Kidney (tissue), 13 donors: ENCODE measurements at regions not wholly inside any gene's neighbourhood (a gene's known extent, or its start where the extent isn't known, plus 50 kb on each side); places are given as distances from the start of the nearest gene placed in this dataset.

ENCODE experiments used
- DNase-seq, 5 donors: peaks; one replicate each; pipeline ENCODE4 v3.0.0-alpha.2; 2013 to 2020
- FAIRE-seq: peaks from 2 replicates; lab custom pipeline; 2012; peaks lifted over from hg19 to GRCh38; lab: Jason Lieb, UNC
- H3K27ac ChIP-seq, 2 donors: one replicate each; pipeline ENCODE4 v1.7.0; 2013; ENCODE audit warnings: low read depth in 2 of 2, low read length in 2 of 2, inconsistent platforms in 1 of 2
- H3K27me3 ChIP-seq: one replicate; pipeline ENCODE4 v1.7.1; 2013; ENCODE audit warnings: low read length, inconsistent platforms; ENCODE audit not compliant: control insufficient read depth, insufficient read depth
- H3K36me3 ChIP-seq, 3 donors: one replicate each; pipeline versions ENCODE4 v1.7.0 to v1.7.1; 2013; ENCODE audit warnings: low read length in 3 of 3, control low read depth in 1 of 3, inconsistent platforms in 1 of 3; ENCODE audit not compliant: insufficient read depth in 3 of 3, control insufficient read depth in 2 of 3
- H3K4me1 ChIP-seq, 3 donors: one replicate each; pipeline versions ENCODE4 v1.7.0 to v1.7.1; 2013; ENCODE audit warnings: low read length in 3 of 3, inconsistent platforms in 1 of 3, low read depth in 1 of 3; ENCODE audit not compliant: control insufficient read depth in 2 of 3, insufficient read depth in 2 of 3
- H3K4me3 ChIP-seq, 3 donors: one replicate each; pipeline versions ENCODE4 v1.7.0 to v1.8.1; 2013; ENCODE audit warnings: low read length in 3 of 3, control low read depth in 1 of 3, inconsistent platforms in 1 of 3
- H3K9ac ChIP-seq, 3 donors: one replicate each; pipeline versions ENCODE4 v1.7.0 to v1.7.1; 2013; ENCODE audit warnings: low read length in 3 of 3, control low read depth in 1 of 3, inconsistent platforms in 1 of 3
- H3K9me3 ChIP-seq, 3 donors: one replicate each; pipeline versions ENCODE4 v1.7.0 to v1.7.1; 2013; ENCODE audit warnings: low read length in 3 of 3, control low read depth in 1 of 3, inconsistent platforms in 1 of 3; ENCODE audit not compliant: control insufficient read depth in 2 of 3, insufficient read depth in 1 of 3
- intact Hi-C: fragments of 100-400 bp; cut with DNase I; formaldehyde crosslinking; loops from one replicate; pipeline ENCODE4 v1.11.1; 2022
- TF ChIP-seq, protein P1 (sequence below): IDR thresholded peaks from 3 replicates; pipeline ENCODE4 v1.5.1; 2012; ENCODE audit warnings: mild to moderate bottlenecking, moderate library complexity, borderline replicate concordance; ENCODE audit not compliant: insufficient read depth; ENCODE audit errors: extremely low read depth
- donor health status: control.
- donor health status: control.
- donor health status: control.
- donor health status: control.
- donor health status: control.
- donor health status: DM: yes; HTN: yes; CAD: no.
- donor health status: Normal renal cell carcinoma (clear cell type).

DNA sequence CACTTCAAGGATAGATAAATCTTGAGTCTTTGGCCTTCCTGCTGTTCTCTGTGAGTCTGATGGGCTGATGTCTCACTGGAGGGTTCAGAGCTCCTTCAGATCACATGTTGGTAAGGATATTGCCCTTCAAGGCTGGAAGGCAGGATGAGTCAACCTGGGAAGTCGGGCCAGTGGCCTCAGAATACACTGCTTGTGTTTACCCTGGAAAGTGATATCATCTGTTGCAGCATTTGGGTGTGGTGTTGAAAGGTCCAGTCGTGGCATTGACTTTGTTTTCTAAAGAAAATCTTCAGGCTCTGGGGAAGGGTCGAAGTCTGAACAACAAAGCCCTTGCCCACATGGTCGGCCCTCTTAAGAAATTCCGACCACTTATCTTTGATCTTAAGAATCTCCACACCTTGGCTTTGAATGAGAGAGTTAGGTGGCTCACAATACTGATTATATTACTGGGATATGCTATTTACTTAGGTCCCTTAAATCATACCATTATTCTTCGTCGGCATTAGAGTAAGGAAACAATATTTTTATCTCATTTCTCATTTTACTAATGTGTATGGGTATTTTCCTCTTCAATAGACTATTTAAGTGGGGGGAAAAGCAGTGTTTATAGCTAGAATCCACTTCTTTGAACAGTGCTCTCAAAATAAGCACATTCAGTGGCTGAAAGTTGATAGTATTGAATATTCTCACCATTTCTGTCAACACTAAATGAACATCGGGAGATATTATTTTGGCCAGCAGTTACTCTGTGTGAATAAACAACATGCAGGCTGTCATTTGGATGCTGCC lies 303.9 kb upstream of the RASGRP1 start:
- H3K36me3 ChIP-seq = no peaks in the 10 kb centered on the region
- H3K9ac ChIP-seq = no peak overlapping the region
- no peak overlapping the region for H3K27ac ChIP-seq
- intact Hi-C loops = no loop called here
- TF ChIP-seq, protein P1, sequence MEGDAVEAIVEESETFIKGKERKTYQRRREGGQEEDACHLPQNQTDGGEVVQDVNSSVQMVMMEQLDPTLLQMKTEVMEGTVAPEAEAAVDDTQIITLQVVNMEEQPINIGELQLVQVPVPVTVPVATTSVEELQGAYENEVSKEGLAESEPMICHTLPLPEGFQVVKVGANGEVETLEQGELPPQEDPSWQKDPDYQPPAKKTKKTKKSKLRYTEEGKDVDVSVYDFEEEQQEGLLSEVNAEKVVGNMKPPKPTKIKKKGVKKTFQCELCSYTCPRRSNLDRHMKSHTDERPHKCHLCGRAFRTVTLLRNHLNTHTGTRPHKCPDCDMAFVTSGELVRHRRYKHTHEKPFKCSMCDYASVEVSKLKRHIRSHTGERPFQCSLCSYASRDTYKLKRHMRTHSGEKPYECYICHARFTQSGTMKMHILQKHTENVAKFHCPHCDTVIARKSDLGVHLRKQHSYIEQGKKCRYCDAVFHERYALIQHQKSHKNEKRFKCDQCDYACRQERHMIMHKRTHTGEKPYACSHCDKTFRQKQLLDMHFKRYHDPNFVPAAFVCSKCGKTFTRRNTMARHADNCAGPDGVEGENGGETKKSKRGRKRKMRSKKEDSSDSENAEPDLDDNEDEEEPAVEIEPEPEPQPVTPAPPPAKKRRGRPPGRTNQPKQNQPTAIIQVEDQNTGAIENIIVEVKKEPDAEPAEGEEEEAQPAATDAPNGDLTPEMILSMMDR = no peak
- FAIRE-seq (no peak), DNase-seq (no peak)
- no peaks in the 10 kb centered on the region for H3K27me3 ChIP-seq
- no peaks in the 10 kb centered on the region for H3K9me3 ChIP-seq
- H3K4me1 ChIP-seq = peaks cover 0 to 9% (median 6%) of the 10 kb centered on the region in 3 donors
- no peak overlapping the region for H3K4me3 ChIP-seq

- Histone ChIP-seq H3K4me1 (no peaks in the 10 kb centered on the region), H3K9ac (no peak overlapping the region), H3K9me3 (no peaks in the 10 kb centered on the region), H3K27me3 (no peaks in the 10 kb centered on the region), H3K27ac (no peak overlapping the region), H3K4me3 (no peak overlapping the region), H3K36me3 (no peaks in the 10 kb centered on the region)
- intact Hi-C loops = no loop called here
- FAIRE-seq (no peak), DNase-seq (no peak)
- TF ChIP-seq, protein P1 = no peak
Observed at GRCh38 chr15:38871638-38872037, 307.0 kb upstream of the RASGRP1 start.

DNA sequence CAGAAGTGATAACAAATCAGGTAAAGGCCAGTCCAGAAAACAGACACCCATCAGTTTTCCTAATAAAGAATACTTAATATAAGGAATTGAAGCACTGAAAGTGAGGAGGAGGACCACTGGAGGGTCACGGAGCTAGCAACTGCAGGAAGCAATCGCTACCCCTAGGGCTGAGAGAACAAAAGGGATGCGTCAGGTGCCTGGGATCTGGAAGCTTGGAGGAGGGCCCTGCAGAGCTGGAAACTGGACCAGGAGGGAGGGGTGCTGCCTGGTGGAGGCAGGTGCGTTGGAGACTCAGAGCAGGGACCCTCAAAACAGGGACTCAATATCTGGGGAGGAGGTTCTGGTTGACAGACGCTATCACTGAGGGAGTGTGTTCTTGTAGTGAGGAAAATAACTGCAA lies 308.1 kb upstream of the RASGRP1 start:
- Histone ChIP-seq H3K27me3 (no peaks in the 10 kb centered on the region), H3K9ac (no peak overlapping the region), H3K9me3 (no peaks in the 10 kb centered on the region), H3K27ac (no peak overlapping the region), H3K36me3 (no peaks in the 10 kb centered on the region), H3K4me1 (no peaks in the 10 kb centered on the region), H3K4me3 (no peak overlapping the region)
- TF ChIP-seq, protein P1 = no peak
- intact Hi-C loops = no loop called here
- DNase-seq = no peak
- FAIRE-seq = no peak
